ENCODE measurements at regions not wholly inside any gene's neighbourhood (a gene's known extent, or its start where the extent isn't known, plus 50 kb on each side); places are given as distances from the start of the nearest gene placed in this dataset.

- H3K27me3 ChIP-seq = no peaks in the 10 kb centered on the region
- no peak overlapping the region for H3K4me3 ChIP-seq (replicated peaks in 1 of 3)
- H3K27ac ChIP-seq = no peak overlapping the region
- 78 to 90% methylated on average over 2 of the region's 2 CpGs for WGBS, 2 donors
- TF ChIP-seq POLR2A (IDR thresholded peaks at IDR 0.05) = no peak
- no peak for TF ChIP-seq CTCF (IDR thresholded peaks at IDR 0.05)
- DNase-seq = no peak
- H3K4me1 ChIP-seq = no peaks in the 10 kb centered on the region
- H3K9me3 ChIP-seq = no peaks in the 10 kb centered on the region
- intact Hi-C loops (cut with DNase I) = no loop called here
- no peaks in the 10 kb centered on the region for H3K36me3 ChIP-seq
These were observed 73.9 kb upstream of the ADCY1 start for GRCh38 chr7:45500257-45500656.

GRCh38 chr7:45501791-45502190, 72.4 kb upstream of the ADCY1 start:
- Histone ChIP-seq H3K27ac (no peak overlapping the region), H3K4me1 (no peaks in the 10 kb centered on the region), H3K4me3 (replicated peaks in 1 of 3) (no peak overlapping the region), H3K36me3 (no peaks in the 10 kb centered on the region), H3K9me3 (no peaks in the 10 kb centered on the region), H3K27me3 (no peaks in the 10 kb centered on the region)
- 42 to 74% methylated on average over 2 of the region's 2 CpGs for WGBS, 2 donors
- DNase-seq = no peak
- intact Hi-C loops (cut with DNase I) = no loop called here
- TF ChIP-seq POLR2A (IDR thresholded peaks at IDR 0.05) = no peak

- no peak for TF ChIP-seq CTCF (IDR thresholded peaks at IDR 0.05)
- no peak for TF ChIP-seq POLR2A (IDR thresholded peaks at IDR 0.05)
- intact Hi-C loops (cut with DNase I) = no loop called here
- H3K4me3 ChIP-seq (replicated peaks in 1 of 3) = no peak overlapping the region
- H3K27me3 ChIP-seq = no peaks in the 10 kb centered on the region
- DNase-seq = no peak
- H3K36me3 ChIP-seq = no peaks in the 10 kb centered on the region
- H3K9me3 ChIP-seq = no peaks in the 10 kb centered on the region
- no peaks in the 10 kb centered on the region for H3K4me1 ChIP-seq
- H3K27ac ChIP-seq = no peak overlapping the region
- 80 to 84% methylated on average over 1 of the region's 1 CpG for WGBS, 2 donors
These were observed 68.1 kb upstream of the ADCY1 start for GRCh38 chr7:45506059-45506458.

- Histone ChIP-seq H3K27me3 (no peaks in the 10 kb centered on the region), H3K4me3 (replicated peaks in 1 of 3) (no peak overlapping the region), H3K36me3 (no peaks in the 10 kb centered on the region), H3K4me1 (no peaks in the 10 kb centered on the region), H3K9me3 (no peaks in the 10 kb centered on the region), H3K27ac (no peak overlapping the region)
- no peak for DNase-seq
- intact Hi-C loops (cut with DNase I) = no loop called here
- WGBS, 2 donors = 67 to 84% methylated on average over 2 of the region's 2 CpGs
- TF ChIP-seq POLR2A (IDR thresholded peaks at IDR 0.05) (no peak), CTCF (IDR thresholded peaks at IDR 0.05) (no peak)
These were observed 64.9 kb upstream of the ADCY1 start for GRCh38 chr7:45509222-45509621.

GRCh38 chr7:45511721-45512597, 62.2 kb upstream of the ADCY1 start:
- Histone ChIP-seq H3K4me3 (replicated peaks in 1 of 3) (no peak overlapping the region), H3K9me3 (no peaks in the 10 kb centered on the region), H3K4me1 (no peaks in the 10 kb centered on the region), H3K27me3 (no peaks in the 10 kb centered on the region), H3K36me3 (no peaks in the 10 kb centered on the region), H3K27ac (no peak overlapping the region)
- intact Hi-C loops (cut with DNase I) = no loop called here
- no peak for TF ChIP-seq CTCF (IDR thresholded peaks at IDR 0.05)
- no peak for TF ChIP-seq POLR2A (IDR thresholded peaks at IDR 0.05)
- WGBS, 2 donors = 86 to 95% methylated on average over 7 of the region's 7 CpGs
- DNase-seq = no peak
